Epidermal melanocyte (primary cell): ENCODE measurements at regions not wholly inside any gene's neighbourhood (a gene's known extent, or its start where the extent isn't known, plus 50 kb on each side); places are given as distances from the start of the nearest gene placed in this dataset.

Source experiments
- DNase-seq: peaks from one replicate; pipeline ENCODE4 v3.0.0; 2011; ENCODE audit warnings: low spot score; ENCODE audit not compliant: insufficient read length

GRCh38 chr17:77426676-77427386, 286.1 kb downstream of the SEC14L1 start:
- DNase-seq, result no peak

GRCh38 chr17:77427391-77427991, 286.7 kb downstream of the SEC14L1 start:
- DNase-seq, result no peak

- DNase-seq, result no peak
Measured at GRCh38 chr17:77428020-77428748, 287.4 kb downstream of the SEC14L1 start.

GRCh38 chr17:77428749-77429368, 288.1 kb downstream of the SEC14L1 start:
- no peak for DNase-seq

GRCh38 chr17:77429369-77429968, 288.7 kb downstream of the SEC14L1 start:
- no peak for DNase-seq

GRCh38 chr17:77429969-77430752, 289.4 kb downstream of the SEC14L1 start:
- peak; percentile 66 for DNase-seq

GRCh38 chr17:77432034-77432661, 291.4 kb downstream of the SEC14L1 start:
- DNase-seq, result no peak

GRCh38 chr17:77432742-77433141, 292.0 kb downstream of the SEC14L1 start:
- DNase-seq, result no peak

- DNase-seq, result no peak
Measured at GRCh38 chr17:77433385-77434135, 292.8 kb downstream of the SEC14L1 start.

GRCh38 chr17:77434136-77435114, 293.7 kb downstream of the SEC14L1 start:
- DNase-seq, result no peak

- no peak for DNase-seq
Measured at GRCh38 chr17:77435272-77436057, 294.7 kb downstream of the SEC14L1 start.

- no peak for DNase-seq
Measured at GRCh38 chr17:77436058-77436442, 295.3 kb downstream of the SEC14L1 start.

- no peak for DNase-seq
Measured at GRCh38 chr17:77436481-77436880, 295.7 kb downstream of the SEC14L1 start.

- DNase-seq, result no peak
Measured at GRCh38 chr17:77437017-77437416, 296.2 kb downstream of the SEC14L1 start.

- no peak for DNase-seq
Measured at GRCh38 chr17:77437747-77438146, 297.0 kb downstream of the SEC14L1 start.

GRCh38 chr17:77438241-77439188, 297.7 kb downstream of the SEC14L1 start:
- no peak for DNase-seq
